22Rv1 (cell line): ENCODE measurements at regions not wholly inside any gene's neighbourhood (a gene's known extent, or its start where the extent isn't known, plus 50 kb on each side); places are given as distances from the start of the nearest gene placed in this dataset.

ENCODE experiments used
- H3K27ac ChIP-seq: fragments of 450-650 bp; 2 replicates; pipeline ENCODE4 v1.5.1; 2017
- ZFX ChIP-seq: fragments of 450-650 bp; IDR thresholded peaks from 2 replicates; pipeline ENCODE4 v1.6.1; 2017; ENCODE audit warnings: antibody characterized with exemption, borderline replicate concordance
- TF ChIP-seq, protein P1 (sequence below): fragments of 450-650 bp; IDR thresholded peaks from 2 replicates; pipeline ENCODE4 v1.5.1; 2017; ENCODE audit warnings: mild to moderate bottlenecking

DNA sequence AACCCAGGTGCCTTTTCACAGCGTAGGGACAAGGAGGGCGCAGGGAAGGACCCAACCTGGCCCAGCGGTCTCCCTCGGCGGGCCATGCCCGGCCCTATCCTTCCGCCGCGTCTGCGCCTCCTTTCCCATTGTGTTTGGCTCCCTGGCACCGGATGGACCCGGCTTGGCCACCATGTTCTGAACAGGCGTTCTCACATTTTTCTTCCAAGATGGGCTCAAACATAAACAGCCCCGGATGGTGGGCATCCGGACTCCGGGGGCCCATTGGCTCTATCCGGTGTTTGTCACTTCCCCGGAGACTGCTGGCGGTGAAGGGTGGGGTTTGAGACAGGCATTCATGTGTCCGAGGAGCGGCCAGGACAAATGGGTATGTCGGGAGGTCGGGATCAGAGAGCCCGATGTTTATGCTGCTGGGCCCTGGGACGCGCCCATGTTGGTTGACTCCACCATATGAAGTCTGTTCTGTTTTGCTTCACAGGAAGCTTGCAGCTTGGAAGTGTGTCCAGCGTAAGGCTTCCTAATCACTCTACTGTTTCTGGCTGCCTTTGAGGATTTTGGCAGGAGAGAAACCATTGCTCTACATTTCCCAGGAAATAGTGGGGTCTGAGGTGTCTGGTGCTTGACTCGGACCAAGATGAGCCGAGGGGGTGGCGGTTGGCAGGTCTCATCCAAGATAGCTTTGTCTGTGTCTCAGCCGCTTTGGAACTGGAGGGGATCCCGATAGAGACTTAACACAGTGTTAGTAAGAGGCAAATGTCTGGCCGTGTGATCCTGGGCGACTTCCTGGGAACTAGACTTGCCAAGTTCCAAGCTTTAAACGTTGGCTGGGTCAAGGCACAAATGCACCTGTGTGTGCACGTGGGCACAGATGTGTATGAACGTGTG, 188.3 kb downstream of the IRF8 start:
- TF ChIP-seq, protein P1, sequence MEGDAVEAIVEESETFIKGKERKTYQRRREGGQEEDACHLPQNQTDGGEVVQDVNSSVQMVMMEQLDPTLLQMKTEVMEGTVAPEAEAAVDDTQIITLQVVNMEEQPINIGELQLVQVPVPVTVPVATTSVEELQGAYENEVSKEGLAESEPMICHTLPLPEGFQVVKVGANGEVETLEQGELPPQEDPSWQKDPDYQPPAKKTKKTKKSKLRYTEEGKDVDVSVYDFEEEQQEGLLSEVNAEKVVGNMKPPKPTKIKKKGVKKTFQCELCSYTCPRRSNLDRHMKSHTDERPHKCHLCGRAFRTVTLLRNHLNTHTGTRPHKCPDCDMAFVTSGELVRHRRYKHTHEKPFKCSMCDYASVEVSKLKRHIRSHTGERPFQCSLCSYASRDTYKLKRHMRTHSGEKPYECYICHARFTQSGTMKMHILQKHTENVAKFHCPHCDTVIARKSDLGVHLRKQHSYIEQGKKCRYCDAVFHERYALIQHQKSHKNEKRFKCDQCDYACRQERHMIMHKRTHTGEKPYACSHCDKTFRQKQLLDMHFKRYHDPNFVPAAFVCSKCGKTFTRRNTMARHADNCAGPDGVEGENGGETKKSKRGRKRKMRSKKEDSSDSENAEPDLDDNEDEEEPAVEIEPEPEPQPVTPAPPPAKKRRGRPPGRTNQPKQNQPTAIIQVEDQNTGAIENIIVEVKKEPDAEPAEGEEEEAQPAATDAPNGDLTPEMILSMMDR, result no peak
- no peak for TF ChIP-seq ZFX

DNA sequence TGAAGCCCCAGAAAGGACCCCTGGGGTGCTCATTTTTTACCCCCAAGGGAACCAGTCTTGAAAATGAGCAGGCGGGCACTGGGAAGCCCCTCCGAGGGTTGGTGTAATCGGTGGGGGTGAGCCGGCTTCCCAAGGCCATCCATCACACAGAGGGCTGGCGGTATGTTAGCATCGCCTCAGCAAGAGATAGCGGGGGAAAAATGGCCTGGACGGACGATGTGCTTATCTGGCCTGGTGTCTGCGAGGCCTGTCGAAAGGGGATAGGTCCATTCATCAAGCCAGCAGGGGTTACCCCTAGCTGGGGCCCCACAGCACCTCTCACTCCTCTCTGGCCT, 188.9 kb downstream of the IRF8 start:
- H3K27ac ChIP-seq, result no peak overlapping the region
- TF ChIP-seq, protein P1, result no peak
- no peak for TF ChIP-seq ZFX

More for the DNA sequence above, 188.3 kb downstream of the IRF8 start:
- H3K27ac ChIP-seq, result no peak overlapping the region

DNA sequence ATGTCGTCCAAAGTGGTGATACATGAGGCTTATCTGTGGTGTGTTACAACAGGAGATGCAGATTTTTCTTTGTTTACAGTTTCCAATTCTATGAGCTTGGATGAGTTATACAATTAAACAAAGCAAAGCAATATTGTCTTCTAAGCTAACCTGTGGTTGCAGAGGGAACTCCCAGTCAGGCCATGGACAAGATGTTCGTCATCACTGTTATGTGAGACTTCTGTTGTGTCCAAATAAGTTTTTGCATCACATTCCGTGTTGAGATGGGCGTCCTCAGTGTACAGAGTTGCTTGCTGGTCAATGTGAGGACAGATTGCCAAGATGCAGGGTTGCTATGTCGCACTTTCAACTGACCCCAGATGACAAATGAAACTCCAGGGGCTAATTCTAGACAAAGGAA, 189.3 kb downstream of the IRF8 start:
- TF ChIP-seq ZFX, result no peak
- TF ChIP-seq, protein P1, result no peak
- H3K27ac ChIP-seq, result no peak overlapping the region

DNA sequence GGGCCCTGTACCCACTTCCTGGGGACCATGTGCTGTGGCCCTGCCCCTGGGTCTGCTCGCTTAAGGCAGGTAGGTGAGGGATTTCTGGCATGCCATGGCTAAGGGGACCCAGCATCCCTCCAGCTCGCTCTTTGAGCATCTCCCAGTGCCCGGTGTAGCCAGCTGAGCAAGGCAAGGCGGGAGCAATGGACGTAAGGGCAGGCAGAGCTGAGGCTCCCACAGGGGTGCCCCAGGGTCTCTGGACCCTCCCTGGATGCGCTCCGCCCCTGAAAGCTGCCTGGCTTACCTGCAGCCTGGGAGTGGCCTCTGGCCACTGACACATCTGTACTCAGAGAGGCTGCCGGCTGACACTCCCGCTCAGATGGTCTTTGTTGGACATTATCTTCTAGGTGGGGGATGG, 189.9 kb downstream of the IRF8 start:
- TF ChIP-seq, protein P1, result no peak
- no peak for TF ChIP-seq ZFX
- H3K27ac ChIP-seq, result no peak overlapping the region

DNA sequence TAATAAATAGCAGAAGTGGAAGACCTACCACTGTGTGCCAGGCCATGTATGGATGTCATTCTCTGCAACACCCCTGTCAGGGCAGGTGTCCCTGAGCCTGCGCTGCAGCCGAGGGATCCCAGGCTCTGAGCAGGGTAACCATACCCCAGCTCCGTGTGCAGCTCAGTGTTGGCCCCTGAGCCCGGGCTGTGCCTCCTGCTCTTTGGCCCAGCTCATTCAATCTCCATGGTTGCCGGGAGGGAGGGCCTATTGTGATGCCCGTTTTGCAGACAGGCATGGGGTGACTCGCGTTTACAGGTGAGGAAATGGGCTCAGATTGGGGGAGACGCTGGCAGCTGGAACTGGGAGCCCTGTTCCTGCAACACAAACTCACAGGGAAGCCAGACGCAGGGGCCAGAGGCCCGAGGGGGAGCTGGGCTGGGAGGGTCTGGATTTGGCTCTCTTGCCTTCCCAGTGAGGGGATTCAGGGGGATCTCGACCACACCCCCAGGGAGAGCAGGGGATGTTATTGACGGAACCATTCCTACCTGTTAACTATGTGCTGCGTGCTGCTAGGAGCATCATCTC, 190.5 kb downstream of the IRF8 start:
- no peak for TF ChIP-seq ZFX
- TF ChIP-seq, protein P1, result no peak
- no peak overlapping the region for H3K27ac ChIP-seq

DNA sequence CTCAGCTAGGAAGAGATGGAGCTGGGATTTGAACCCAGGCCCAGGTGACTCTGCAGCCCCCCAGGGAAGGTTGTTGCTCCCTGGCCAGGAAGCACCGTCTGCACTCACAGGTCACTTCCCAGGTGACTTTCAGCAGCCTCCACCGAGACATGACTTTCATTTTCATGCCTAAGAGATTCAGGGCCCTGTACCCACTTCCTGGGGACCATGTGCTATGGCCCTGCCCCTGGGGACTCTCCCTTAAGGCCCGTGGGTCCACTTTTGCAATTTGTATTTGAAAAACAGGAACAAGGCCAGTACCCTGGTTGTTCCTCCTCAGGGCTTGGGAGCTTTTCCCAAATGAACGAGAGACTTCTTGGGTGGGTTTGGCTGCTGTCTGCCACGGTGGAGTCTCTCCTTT, 191.0 kb downstream of the IRF8 start:
- TF ChIP-seq ZFX, result no peak
- TF ChIP-seq, protein P1, result no peak

More for the DNA sequence above, 191.0 kb downstream of the IRF8 start:
- H3K27ac ChIP-seq, result no peak overlapping the region
